Activated CD8-positive, alpha-beta T cell treated with anti-CD3 and anti-CD28 coated beads for 36 hours (primary cell): ENCODE measurements at regions not wholly inside any gene's neighbourhood (a gene's known extent, or its start where the extent isn't known, plus 50 kb on each side); places are given as distances from the start of the nearest gene placed in this dataset.
"Not testable (repeated sequence)": the region's sequence is repeated elsewhere in the genome, so short reads cannot be mapped to it uniquely, and the experiment has no call there.

Experiments
- ATAC-seq: fragments of 200-7000 bp; cut with Tn5 transposase; one replicate; pipeline ENCODE4 v1.10.0; 2021; ENCODE audit warnings: mild to moderate bottlenecking, moderate library complexity
- CTCF ChIA-PET: fragments of 350-600 bp; sonication (Branson Sonifier 250); formaldehyde crosslinking; loops from one replicate; lab custom pipeline; 2021; ENCODE audit warnings: antibody characterized with exemption; lab: Charles Lee
- POLR2A ChIA-PET: fragments of 350-600 bp; sonication (Branson Sonifier 250); formaldehyde crosslinking; loops from one replicate; lab custom pipeline; 2021; ENCODE audit warnings: antibody characterized with exemption; lab: Charles Lee
- DNase-seq: peaks from one replicate; pipeline ENCODE4 v3.0.0-alpha.2; 2020
- H3K27ac Mint-ChIP-seq: one replicate; pipeline ENCODE4 v1.8.0; 2021; ENCODE audit warnings: mild to moderate bottlenecking, mixed read lengths
- H3K27me3 Mint-ChIP-seq: one replicate; pipeline ENCODE4 v1.8.0; 2021; ENCODE audit warnings: mixed read lengths
- H3K36me3 Mint-ChIP-seq: one replicate; pipeline ENCODE4 v1.8.0; 2021; ENCODE audit warnings: low read depth, mixed read lengths
- H3K4me1 Mint-ChIP-seq: one replicate; pipeline ENCODE4 v1.8.0; 2021; ENCODE audit warnings: low read depth, mixed read lengths
- H3K4me3 Mint-ChIP-seq: one replicate; pipeline ENCODE4 v1.8.0; 2021; ENCODE audit warnings: mild to moderate bottlenecking, moderate library complexity, mixed read lengths
- H3K9me3 Mint-ChIP-seq: one replicate; pipeline ENCODE4 v1.8.0; 2021; ENCODE audit warnings: mixed read lengths
- intact Hi-C: fragments of 100-400 bp; cut with micrococcal nuclease; formaldehyde crosslinking; loops from one replicate; pipeline ENCODE4 v1.10.0; 2022
- TF ChIP-seq, protein P1 (sequence below): fragments of 200-600 bp; IDR thresholded peaks from one replicate; pipeline ENCODE4 v1.8.0; 2022; ENCODE audit warnings: antibody characterized with exemption, mild to moderate bottlenecking

DNA sequence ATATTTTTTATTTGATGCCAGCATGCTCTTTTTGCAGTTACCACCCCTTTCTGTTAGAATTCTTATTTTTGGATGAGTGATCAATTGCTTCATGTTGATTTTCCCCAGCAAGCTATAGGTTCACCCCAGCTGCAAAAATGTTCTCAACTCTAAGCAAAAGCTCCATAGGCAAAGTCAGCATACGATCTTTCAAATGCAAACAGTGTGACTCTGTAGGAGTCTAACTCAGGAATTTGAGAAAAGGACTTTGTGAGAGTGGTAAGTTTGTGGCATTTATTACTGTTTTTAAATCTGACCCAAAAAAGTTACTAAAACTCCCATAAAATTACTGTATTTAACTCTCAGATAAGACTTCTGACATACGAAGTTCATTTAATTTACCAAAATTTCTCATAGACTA lies 134.9 kb upstream of the HSF2 start:
- ChIA-PET CTCF (no interaction called here), POLR2A (no interaction called here)
- intact Hi-C loops = no loop called here
- H3K27ac Mint-ChIP-seq = no peak overlapping the region
- ATAC-seq (no peak), DNase-seq (no peak)
- no peaks in the 10 kb centered on the region for H3K27me3 Mint-ChIP-seq
- H3K36me3 Mint-ChIP-seq = no peaks in the 10 kb centered on the region
- peaks cover 3% of the 10 kb centered on the region for H3K9me3 Mint-ChIP-seq
- H3K4me3 Mint-ChIP-seq = no peak overlapping the region
- H3K4me1 Mint-ChIP-seq = no peaks in the 10 kb centered on the region
- TF ChIP-seq, protein P1, sequence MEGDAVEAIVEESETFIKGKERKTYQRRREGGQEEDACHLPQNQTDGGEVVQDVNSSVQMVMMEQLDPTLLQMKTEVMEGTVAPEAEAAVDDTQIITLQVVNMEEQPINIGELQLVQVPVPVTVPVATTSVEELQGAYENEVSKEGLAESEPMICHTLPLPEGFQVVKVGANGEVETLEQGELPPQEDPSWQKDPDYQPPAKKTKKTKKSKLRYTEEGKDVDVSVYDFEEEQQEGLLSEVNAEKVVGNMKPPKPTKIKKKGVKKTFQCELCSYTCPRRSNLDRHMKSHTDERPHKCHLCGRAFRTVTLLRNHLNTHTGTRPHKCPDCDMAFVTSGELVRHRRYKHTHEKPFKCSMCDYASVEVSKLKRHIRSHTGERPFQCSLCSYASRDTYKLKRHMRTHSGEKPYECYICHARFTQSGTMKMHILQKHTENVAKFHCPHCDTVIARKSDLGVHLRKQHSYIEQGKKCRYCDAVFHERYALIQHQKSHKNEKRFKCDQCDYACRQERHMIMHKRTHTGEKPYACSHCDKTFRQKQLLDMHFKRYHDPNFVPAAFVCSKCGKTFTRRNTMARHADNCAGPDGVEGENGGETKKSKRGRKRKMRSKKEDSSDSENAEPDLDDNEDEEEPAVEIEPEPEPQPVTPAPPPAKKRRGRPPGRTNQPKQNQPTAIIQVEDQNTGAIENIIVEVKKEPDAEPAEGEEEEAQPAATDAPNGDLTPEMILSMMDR = no peak

DNA sequence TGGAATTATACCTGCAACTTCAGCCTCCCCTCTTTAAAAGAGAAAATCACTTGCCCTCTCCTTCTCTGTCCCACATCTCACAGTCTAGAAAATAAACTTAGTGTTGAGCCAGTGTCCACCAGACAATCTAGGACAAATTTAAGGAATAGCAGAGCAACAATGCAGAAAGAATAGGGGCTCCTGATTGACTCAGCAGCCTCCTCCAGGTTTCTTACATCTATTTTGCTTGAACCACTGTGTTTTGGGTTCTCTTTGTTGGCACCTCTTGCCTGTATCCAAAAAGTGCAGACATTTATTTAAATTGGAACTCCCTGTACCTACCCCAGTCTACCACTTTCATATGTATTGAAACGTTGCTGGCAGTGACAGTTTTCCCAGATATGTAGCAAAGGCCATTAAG lies 133.7 kb upstream of the HSF2 start:
- DNase-seq (no peak), ATAC-seq (no peak)
- TF ChIP-seq, protein P1 = no peak
- Mint-ChIP-seq H3K27ac (no peak overlapping the region), H3K4me3 (no peak overlapping the region), H3K36me3 (no peaks in the 10 kb centered on the region), H3K9me3 (peaks cover 3% of the 10 kb centered on the region), H3K27me3 (no peaks in the 10 kb centered on the region), H3K4me1 (no peaks in the 10 kb centered on the region)
- intact Hi-C loops = no loop called here
- ChIA-PET CTCF (no interaction called here), POLR2A (no interaction called here)

DNA sequence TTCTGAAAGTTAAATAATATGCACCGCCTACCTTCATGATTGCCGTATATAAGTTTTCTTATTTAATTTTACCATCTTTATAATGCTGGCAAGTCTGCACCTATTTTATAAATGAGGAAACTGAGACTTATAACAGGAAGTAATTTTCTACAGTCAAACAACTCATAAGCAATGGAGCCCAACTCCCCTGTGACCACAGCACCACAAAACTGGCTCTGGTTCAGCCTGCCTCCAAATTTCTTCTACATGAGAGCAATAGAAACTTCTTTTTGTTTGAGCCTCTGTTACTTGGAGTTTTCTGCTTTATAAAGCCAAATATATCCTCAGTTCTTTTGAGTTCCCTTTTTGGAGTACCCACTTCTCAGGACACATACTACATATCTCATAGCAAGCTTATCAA lies 131.1 kb upstream of the HSF2 start:
- intact Hi-C loops = no loop called here
- DNase-seq (no peak), ATAC-seq (no peak)
- Mint-ChIP-seq H3K27me3 (no peaks in the 10 kb centered on the region), H3K9me3 (peaks cover 3% of the 10 kb centered on the region), H3K27ac (no peak overlapping the region), H3K4me1 (no peaks in the 10 kb centered on the region), H3K36me3 (no peaks in the 10 kb centered on the region), H3K4me3 (no peak overlapping the region)
- CTCF ChIA-PET = no interaction called here
- POLR2A ChIA-PET = no interaction called here
- TF ChIP-seq, protein P1 = no peak

DNA sequence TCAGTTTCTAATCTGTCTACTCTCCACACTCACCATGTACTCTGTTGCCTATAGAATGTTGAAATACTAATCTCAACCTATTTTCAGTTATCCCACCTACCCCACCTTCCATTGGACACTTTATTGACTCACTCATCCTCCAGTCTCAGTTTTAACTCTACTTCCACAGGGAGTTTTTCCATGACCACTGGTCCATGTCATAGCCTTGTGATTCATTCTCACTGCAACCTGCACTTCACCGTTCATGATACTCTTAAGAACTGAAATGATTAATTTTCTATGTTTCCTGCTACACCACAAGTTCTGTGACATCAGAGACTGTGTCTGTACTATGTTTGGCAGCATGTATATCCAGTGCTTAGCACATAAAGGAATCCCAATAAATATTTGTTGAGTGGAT lies 122.8 kb upstream of the HSF2 start:
- H3K27ac Mint-ChIP-seq = no peak overlapping the region
- CTCF ChIA-PET = no interaction called here
- no peaks in the 10 kb centered on the region for H3K36me3 Mint-ChIP-seq
- H3K4me1 Mint-ChIP-seq = no peaks in the 10 kb centered on the region
- intact Hi-C loops = no loop called here
- DNase-seq = no peak
- TF ChIP-seq, protein P1 = no peak
- POLR2A ChIA-PET = interaction anchor here (0.8 kb wide), 1 partner anchor 86 kb away, joined by 3 read pairs; no protein-coding TSS in a partner anchor
- no peaks in the 10 kb centered on the region for H3K9me3 Mint-ChIP-seq
- peaks cover 8% of the 10 kb centered on the region for H3K27me3 Mint-ChIP-seq
- no peak for ATAC-seq
- no peak overlapping the region for H3K4me3 Mint-ChIP-seq

DNA sequence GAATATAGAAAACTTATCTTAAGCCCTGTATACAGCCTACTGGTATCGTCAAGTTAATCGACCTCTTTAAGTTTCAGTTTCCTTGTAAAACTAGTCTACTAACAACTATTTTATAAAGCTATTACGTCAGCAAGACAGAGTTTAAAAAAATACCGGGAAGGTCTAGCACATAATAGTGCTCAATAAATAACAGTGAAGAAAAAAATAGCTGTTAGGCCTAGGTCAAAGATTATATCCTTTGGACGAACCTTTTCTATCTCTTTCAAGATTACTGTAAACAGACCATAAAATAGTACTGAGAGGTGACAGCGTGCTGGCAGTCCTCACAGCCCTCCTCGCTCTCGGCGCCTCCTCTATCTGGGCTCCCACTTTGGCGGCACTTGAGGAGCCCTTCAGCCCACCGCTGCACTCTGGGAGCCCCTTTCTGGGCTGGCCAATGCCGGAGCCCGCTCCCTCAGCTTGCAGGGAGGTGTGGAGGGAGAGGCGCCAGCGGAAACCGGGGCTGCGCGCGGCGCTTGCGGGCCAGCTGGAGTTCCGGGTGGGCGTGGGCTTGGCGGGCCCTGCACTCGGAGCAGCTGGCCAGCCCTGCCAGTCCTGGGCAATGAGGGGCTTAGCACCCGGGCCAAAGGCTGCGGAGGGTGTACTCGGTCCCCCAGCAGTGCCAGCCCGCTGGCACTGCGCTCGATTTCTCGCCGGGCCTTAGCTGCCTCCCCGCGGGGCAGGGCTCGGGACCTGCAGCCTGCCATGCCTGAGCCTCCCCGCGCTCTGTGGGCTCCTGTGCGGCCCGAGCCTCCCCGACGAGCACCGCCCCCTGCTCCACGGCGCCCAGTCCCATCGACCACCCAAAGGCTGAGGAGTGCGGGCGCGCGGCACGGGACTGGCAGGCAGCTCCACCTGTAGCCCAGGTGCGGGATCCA lies 119.1 kb upstream of the HSF2 start:
- intact Hi-C loops, CTCF ChIA-PET: not testable (repeated sequence)

More for the DNA sequence above, 119.1 kb upstream of the HSF2 start:
- H3K27ac Mint-ChIP-seq, H3K9me3 Mint-ChIP-seq, ATAC-seq, H3K36me3 Mint-ChIP-seq, POLR2A ChIA-PET, H3K27me3 Mint-ChIP-seq, H3K4me1 Mint-ChIP-seq, H3K4me3 Mint-ChIP-seq, DNase-seq: not testable (repeated sequence)
